Adipocyte (in vitro differentiated cells): ENCODE measurements at regions not wholly inside any gene's neighbourhood (a gene's known extent, or its start where the extent isn't known, plus 50 kb on each side); places are given as distances from the start of the nearest gene placed in this dataset.

Experiments used
- DNase-seq: peaks from one replicate; pipeline ENCODE4 v3.0.0-alpha.2; 2015; ENCODE audit warnings: low read depth
- H3K27me3 ChIP-seq: replicated peaks from 2 replicates; pipeline ENCODE4 v1.7.0; 2013; ENCODE audit warnings: mild to moderate bottlenecking, low read length, moderate library complexity; ENCODE audit not compliant: control insufficient read depth, insufficient read depth
- H3K36me3 ChIP-seq: 2 replicates; pipeline ENCODE4 v1.7.0; 2013; ENCODE audit warnings: low read length, mild to moderate bottlenecking, moderate library complexity; ENCODE audit not compliant: control insufficient read depth, insufficient read depth, severe bottlenecking
- H3K4me1 ChIP-seq: 2 replicates; pipeline ENCODE4 v1.7.0; 2013; ENCODE audit warnings: mild to moderate bottlenecking, low read length, moderate library complexity; ENCODE audit not compliant: control insufficient read depth, insufficient read depth
- H3K4me3 ChIP-seq: 2 replicates; pipeline ENCODE4 v1.7.0; 2013; ENCODE audit warnings: mild to moderate bottlenecking, low read length, moderate library complexity
- H3K9ac ChIP-seq: 2 replicates; pipeline ENCODE4 v1.7.0; 2013; ENCODE audit warnings: mild to moderate bottlenecking, low read length, moderate library complexity
- H3K9me3 ChIP-seq: 2 replicates; pipeline ENCODE4 v1.7.0; 2013; ENCODE audit warnings: mild to moderate bottlenecking, low read length, moderate library complexity; ENCODE audit not compliant: control insufficient read depth

GRCh38 chr14:97571866-97572555 is 774.8 kb downstream of the VRK1 start:
- Histone ChIP-seq H3K36me3 (no peaks in the 10 kb centered on the region), H3K4me3 (no peak overlapping the region), H3K9ac (no peak overlapping the region), H3K27me3 (no peaks in the 10 kb centered on the region), H3K9me3 (peaks cover 3% of the 10 kb centered on the region), H3K4me1 (no peaks in the 10 kb centered on the region)
- no peak for DNase-seq

- H3K9ac ChIP-seq: no peak overlapping the region
- H3K4me1 ChIP-seq: no peaks in the 10 kb centered on the region
- no peaks in the 10 kb centered on the region for H3K36me3 ChIP-seq
- no peak overlapping the region for H3K4me3 ChIP-seq
- H3K27me3 ChIP-seq: no peaks in the 10 kb centered on the region
- DNase-seq: no peak
- peaks cover 3% of the 10 kb centered on the region for H3K9me3 ChIP-seq
Observed at GRCh38 chr14:97572583-97573458, 775.6 kb downstream of the VRK1 start.

GRCh38 chr14:97575677-97576076 is 778.5 kb downstream of the VRK1 start:
- no peak overlapping the region for H3K9ac ChIP-seq
- H3K36me3 ChIP-seq: no peaks in the 10 kb centered on the region
- peaks cover 3% of the 10 kb centered on the region for H3K9me3 ChIP-seq
- no peak for DNase-seq
- no peaks in the 10 kb centered on the region for H3K27me3 ChIP-seq
- no peak overlapping the region for H3K4me3 ChIP-seq
- H3K4me1 ChIP-seq: no peaks in the 10 kb centered on the region

- DNase-seq: no peak
- no peaks in the 10 kb centered on the region for H3K36me3 ChIP-seq
- no peak overlapping the region for H3K4me3 ChIP-seq
Observed at GRCh38 chr14:97578982-97579548, 781.9 kb downstream of the VRK1 start.

GRCh38 chr14:97581016-97581415 is 783.8 kb downstream of the VRK1 start:
- Histone ChIP-seq H3K4me3 (no peak overlapping the region), H3K36me3 (no peaks in the 10 kb centered on the region), H3K27me3 (no peaks in the 10 kb centered on the region), H3K9me3 (peaks cover 5% of the 10 kb centered on the region), H3K4me1 (no peaks in the 10 kb centered on the region), H3K9ac (no peak overlapping the region)
- no peak for DNase-seq

More at GRCh38 chr14:97578982-97579548, 781.9 kb downstream of the VRK1 start:
- Histone ChIP-seq H3K27me3 (no peaks in the 10 kb centered on the region), H3K9me3 (peaks cover 5% of the 10 kb centered on the region), H3K9ac (no peak overlapping the region), H3K4me1 (no peaks in the 10 kb centered on the region)

GRCh38 chr14:97582022-97582421 is 784.8 kb downstream of the VRK1 start:
- Histone ChIP-seq H3K27me3 (no peaks in the 10 kb centered on the region), H3K9me3 (peaks cover 5% of the 10 kb centered on the region), H3K9ac (no peak overlapping the region), H3K4me3 (no peak overlapping the region), H3K4me1 (no peaks in the 10 kb centered on the region), H3K36me3 (no peaks in the 10 kb centered on the region)
- no peak for DNase-seq

GRCh38 chr14:97584528-97584927 is 787.3 kb downstream of the VRK1 start:
- no peak overlapping the region for H3K9ac ChIP-seq
- H3K4me3 ChIP-seq: no peak overlapping the region
- peaks cover 5% of the 10 kb centered on the region for H3K9me3 ChIP-seq
- H3K27me3 ChIP-seq: no peaks in the 10 kb centered on the region
- H3K4me1 ChIP-seq: no peaks in the 10 kb centered on the region
- no peak for DNase-seq
- H3K36me3 ChIP-seq: no peaks in the 10 kb centered on the region

GRCh38 chr14:97592341-97592980 is 795.3 kb downstream of the VRK1 start:
- no peak for DNase-seq
- H3K9ac ChIP-seq: no peak overlapping the region
- no peak overlapping the region for H3K4me3 ChIP-seq
- no peaks in the 10 kb centered on the region for H3K27me3 ChIP-seq
- no peaks in the 10 kb centered on the region for H3K4me1 ChIP-seq
- H3K36me3 ChIP-seq: no peaks in the 10 kb centered on the region
- peaks cover 2% of the 10 kb centered on the region for H3K9me3 ChIP-seq

GRCh38 chr14:97594306-97594705 is 797.1 kb downstream of the VRK1 start:
- H3K9me3 ChIP-seq: peaks cover 2% of the 10 kb centered on the region
- no peaks in the 10 kb centered on the region for H3K27me3 ChIP-seq
- no peaks in the 10 kb centered on the region for H3K4me1 ChIP-seq
- no peaks in the 10 kb centered on the region for H3K36me3 ChIP-seq
- DNase-seq: no peak
- no peak overlapping the region for H3K9ac ChIP-seq
- no peak overlapping the region for H3K4me3 ChIP-seq

GRCh38 chr14:97602438-97603117 is 805.4 kb downstream of the VRK1 start:
- Histone ChIP-seq H3K4me1 (no peaks in the 10 kb centered on the region), H3K27me3 (no peaks in the 10 kb centered on the region), H3K36me3 (no peaks in the 10 kb centered on the region), H3K9me3 (peaks cover 5% of the 10 kb centered on the region), H3K4me3 (no peak overlapping the region), H3K9ac (no peak overlapping the region)
- no peak for DNase-seq
